Endothelial cell of umbilical vein (primary cell): ENCODE measurements at regions not wholly inside any gene's neighbourhood (a gene's known extent, or its start where the extent isn't known, plus 50 kb on each side); places are given as distances from the start of the nearest gene placed in this dataset.

ENCODE experiments used
- BruUV-seq: library from RNA; stranded (reverse); fragments of 400-500 nt; replicated peaks from 2 replicates; lab custom pipeline; 2021; lab: Mats Ljungman, UMichigan
- CTCF ChIA-PET: fragments of 300-600, 350-600 bp; sonication (Branson Sonifier 250); formaldehyde crosslinking; loops from one replicate; lab custom pipeline; 2021; ENCODE audit warnings: antibody characterized with exemption, inconsistent platforms; lab: Charles Lee
- POLR2A ChIA-PET: fragments of 300-600, 350-600 bp; sonication (Branson Sonifier 250); formaldehyde crosslinking; loops from one replicate; lab custom pipeline; 2021; ENCODE audit warnings: antibody characterized with exemption, inconsistent platforms; lab: Charles Lee
- DNase-seq: peaks from one replicate; pipeline ENCODE4 v3.0.0-alpha.2; 2011; ENCODE audit warnings: low read depth, low spot score
- FAIRE-seq: peaks from 2 replicates; lab custom pipeline; 2011; peaks lifted over from hg19 to GRCh38; lab: Jason Lieb, UNC
- H2AFZ ChIP-seq: 2 replicates; pipeline ENCODE4 v1.6.0; 2012; ENCODE audit warnings: low read depth, low read length, control low read depth, inconsistent platforms
- H3K27ac ChIP-seq: 2 replicates; pipeline ENCODE4 v1.5.1; 2011; ENCODE audit warnings: low read depth, mild to moderate bottlenecking, control low read depth, low read length, moderate library complexity; ENCODE audit not compliant: insufficient read depth
- H3K27me3 ChIP-seq, 2 experiments: 2 replicates each; pipeline versions ENCODE4 v1.6.0 to v1.6.1; 2011; ENCODE audit warnings: low read length in 2 of 2, mixed read lengths in 1 of 2; ENCODE audit not compliant: control insufficient read depth in 2 of 2, insufficient read depth in 2 of 2
- H3K36me3 ChIP-seq, 2 experiments: 2 replicates in 1 of 2; 3 replicates in 1 of 2; pipeline ENCODE4 v1.5.1; 2011; ENCODE audit warnings: low read length in 2 of 2, mild to moderate bottlenecking in 1 of 2, moderate library complexity in 1 of 2; ENCODE audit not compliant: control insufficient read depth in 2 of 2, insufficient read depth in 2 of 2; ENCODE audit errors: extremely low read depth in 1 of 2
- H3K4me1 ChIP-seq: 3 replicates; pipeline ENCODE4 v1.5.1; 2011; ENCODE audit warnings: mild to moderate bottlenecking, low read length; ENCODE audit not compliant: control insufficient read depth, insufficient read depth; ENCODE audit errors: extremely low read depth
- H3K4me2 ChIP-seq: 2 replicates; pipeline ENCODE4 v1.6.1; 2011; ENCODE audit warnings: low read length, control low read depth, mixed read lengths; ENCODE audit not compliant: insufficient read depth
- H3K4me3 ChIP-seq, 3 experiments: fragments of 200-600 bp in 1 of 3; sonication (generic), shearing (Covaris generic) in 1 of 3; replicated peaks in 1 of 3; 2 replicates each; pipeline ENCODE4 v1.5.1; 2011 to 2016; ENCODE audit warnings: control low read depth in 3 of 3, low read length in 3 of 3, mild to moderate bottlenecking in 2 of 3, inconsistent platforms in 1 of 3, low read depth in 1 of 3, moderate library complexity in 1 of 3; ENCODE audit not compliant: insufficient read depth in 1 of 3
- H3K79me2 ChIP-seq: 2 replicates; pipeline ENCODE4 v1.6.0; 2012; ENCODE audit warnings: low read length, inconsistent platforms; ENCODE audit not compliant: control insufficient read depth, insufficient read depth
- H3K9ac ChIP-seq: replicated peaks from 2 replicates; pipeline ENCODE3; 2011; ENCODE audit warnings: low read length, control low read depth; ENCODE audit not compliant: insufficient read depth; ENCODE audit errors: extremely low read depth
- H3K9me1 ChIP-seq: replicated peaks from 3 replicates; pipeline ENCODE4 v1.6.0; 2011; ENCODE audit warnings: mild to moderate bottlenecking, low read length; ENCODE audit not compliant: control insufficient read depth, insufficient read depth; ENCODE audit errors: extremely low read depth
- H3K9me3 ChIP-seq: replicated peaks from 2 replicates; pipeline ENCODE4 v1.5.1; 2012; ENCODE audit warnings: low read length, inconsistent platforms; ENCODE audit not compliant: control insufficient read depth, insufficient read depth
- H4K20me1 ChIP-seq: replicated peaks from 2 replicates; pipeline ENCODE3; 2011; ENCODE audit warnings: mild to moderate bottlenecking, low read length; ENCODE audit not compliant: control insufficient read depth, insufficient read depth; ENCODE audit errors: extremely low read depth
- EZH2 ChIP-seq: IDR thresholded peaks from 2 replicates; pipeline ENCODE4 v1.6.1; 2012; ENCODE audit warnings: borderline replicate concordance, low read depth, mild to moderate bottlenecking, moderate library complexity, low read length, inconsistent platforms; ENCODE audit not compliant: severe bottlenecking
- FOS ChIP-seq: IDR thresholded peaks from 2 replicates; pipeline ENCODE4 v1.6.1; 2011; ENCODE audit warnings: mild to moderate bottlenecking, low read length, moderate library complexity, borderline replicate concordance; ENCODE audit not compliant: insufficient read depth
- GATA2 ChIP-seq: IDR thresholded peaks from 2 replicates; pipeline ENCODE4 v1.7.0; 2011; ENCODE audit warnings: low read depth, mild to moderate bottlenecking, moderate library complexity, mixed read lengths, low read length; ENCODE audit not compliant: insufficient read length, insufficient read depth
- JUN ChIP-seq: IDR thresholded peaks from 2 replicates; pipeline ENCODE4 v1.6.1; 2011; ENCODE audit warnings: borderline replicate concordance, low read depth; ENCODE audit not compliant: insufficient read length, insufficient read depth
- MYC ChIP-seq: IDR thresholded peaks from one replicate; pipeline ENCODE4 v1.6.1; 2011; ENCODE audit warnings: mild to moderate bottlenecking, low read depth, low read length
- POLR2A ChIP-seq: IDR thresholded peaks from 2 replicates; pipeline ENCODE4 v1.6.1; 2012; ENCODE audit warnings: low read depth, mild to moderate bottlenecking, control low read depth, low read length
- POLR2AphosphoS5 ChIP-seq: IDR thresholded peaks from 2 replicates; pipeline ENCODE4 v1.6.1; 2012; ENCODE audit warnings: low read depth, mild to moderate bottlenecking, control low read depth, low read length, moderate library complexity; ENCODE audit not compliant: insufficient read depth
- dilution Hi-C: fragments of 300-500 bp; cut with MboI; formaldehyde crosslinking; loops from one replicate; pipeline ENCODE4 v1.15.0; 2019; ENCODE audit warnings: low sequenced_read_pairs; ENCODE audit not compliant: extremely low pct_ligation_motif_present
- intact Hi-C: fragments of 100-400 bp; cut with micrococcal nuclease; formaldehyde crosslinking; loops from one replicate; pipeline ENCODE4 v1.10.0; 2022
- TF ChIP-seq, protein P1 (sequence below): IDR thresholded peaks from 2 replicates; pipeline ENCODE4 v1.6.1; 2011; ENCODE audit not compliant: insufficient read depth, insufficient read length
- TF ChIP-seq, protein P2 (sequence below), 2 donors: IDR thresholded peaks; 1 replicate in 1 of 2; 2 replicates in 1 of 2; pipeline ENCODE4 v1.5.1; 2011; ENCODE audit warnings: low read length in 2 of 2, mild to moderate bottlenecking in 2 of 2, moderate library complexity in 2 of 2, control low read depth in 1 of 2, inconsistent platforms in 1 of 2, low read depth in 1 of 2; ENCODE audit not compliant: insufficient read depth in 1 of 2; ENCODE audit errors: extremely low read depth in 1 of 2

DNA sequence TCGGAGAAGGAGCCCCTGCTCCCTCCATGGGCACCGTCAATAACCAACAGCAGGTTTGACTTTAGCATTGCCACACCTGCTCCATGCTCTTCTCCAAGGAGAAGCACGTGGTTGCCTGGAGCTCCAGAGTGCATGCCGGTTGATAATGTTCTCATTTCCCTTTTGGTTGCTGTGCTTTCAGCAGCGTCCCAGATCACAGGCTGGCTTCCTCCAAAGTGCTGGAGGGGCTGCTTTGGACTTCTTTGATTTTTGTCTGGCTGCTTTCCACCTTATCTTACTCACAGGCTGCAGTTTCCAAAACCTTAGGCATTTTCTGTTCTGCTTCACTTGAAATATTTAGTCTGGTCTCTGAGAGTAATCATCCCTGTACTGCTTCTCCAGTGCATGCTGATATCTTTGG is 123.8 kb upstream of the IRS2 start:
- no peak overlapping the region for H3K9ac ChIP-seq
- H3K4me2 ChIP-seq = no peak overlapping the region
- H3K36me3 ChIP-seq = no peaks in the 10 kb centered on the region
- no peaks in the 10 kb centered on the region for H3K27me3 ChIP-seq
- DNase-seq = no peak
- H4K20me1 ChIP-seq = no peaks in the 10 kb centered on the region
- no peak overlapping the region for H3K27ac ChIP-seq
- FAIRE-seq = no peak
- H2AFZ ChIP-seq = no peak overlapping the region
- H3K4me1 ChIP-seq = no peaks in the 10 kb centered on the region
- no peaks in the 10 kb centered on the region for H3K9me1 ChIP-seq
- no peaks in the 10 kb centered on the region for H3K79me2 ChIP-seq
- ChIA-PET CTCF (no interaction called here), POLR2A (no interaction called here)
- no TSS peak for BruUV-seq
- no peaks in the 10 kb centered on the region for H3K9me3 ChIP-seq
- TF ChIP-seq, protein P1, sequence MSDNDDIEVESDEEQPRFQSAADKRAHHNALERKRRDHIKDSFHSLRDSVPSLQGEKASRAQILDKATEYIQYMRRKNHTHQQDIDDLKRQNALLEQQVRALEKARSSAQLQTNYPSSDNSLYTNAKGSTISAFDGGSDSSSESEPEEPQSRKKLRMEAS = no peak
- TF ChIP-seq FOS (no peak), JUN (no peak), MYC (no peak), POLR2AphosphoS5 (no peak), EZH2 (no peak), POLR2A (no peak), GATA2 (no peak)
- TF ChIP-seq, protein P2, sequence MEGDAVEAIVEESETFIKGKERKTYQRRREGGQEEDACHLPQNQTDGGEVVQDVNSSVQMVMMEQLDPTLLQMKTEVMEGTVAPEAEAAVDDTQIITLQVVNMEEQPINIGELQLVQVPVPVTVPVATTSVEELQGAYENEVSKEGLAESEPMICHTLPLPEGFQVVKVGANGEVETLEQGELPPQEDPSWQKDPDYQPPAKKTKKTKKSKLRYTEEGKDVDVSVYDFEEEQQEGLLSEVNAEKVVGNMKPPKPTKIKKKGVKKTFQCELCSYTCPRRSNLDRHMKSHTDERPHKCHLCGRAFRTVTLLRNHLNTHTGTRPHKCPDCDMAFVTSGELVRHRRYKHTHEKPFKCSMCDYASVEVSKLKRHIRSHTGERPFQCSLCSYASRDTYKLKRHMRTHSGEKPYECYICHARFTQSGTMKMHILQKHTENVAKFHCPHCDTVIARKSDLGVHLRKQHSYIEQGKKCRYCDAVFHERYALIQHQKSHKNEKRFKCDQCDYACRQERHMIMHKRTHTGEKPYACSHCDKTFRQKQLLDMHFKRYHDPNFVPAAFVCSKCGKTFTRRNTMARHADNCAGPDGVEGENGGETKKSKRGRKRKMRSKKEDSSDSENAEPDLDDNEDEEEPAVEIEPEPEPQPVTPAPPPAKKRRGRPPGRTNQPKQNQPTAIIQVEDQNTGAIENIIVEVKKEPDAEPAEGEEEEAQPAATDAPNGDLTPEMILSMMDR (IDR thresholded peaks at IDR 0.05; ENCODE audit: extremely low read depth in 1 of 2, insufficient read depth in 1 of 2, low read depth in 1 of 2, low read length in 2 of 2) = no peak
- dilution Hi-C loops (no loop called here), intact Hi-C loops (no loop called here)
- no peak overlapping the region for H3K4me3 ChIP-seq
